ENCODE measurements at regions not wholly inside any gene's neighbourhood (a gene's known extent, or its start where the extent isn't known, plus 50 kb on each side); places are given as distances from the start of the nearest gene placed in this dataset.

- H3K4me3 ChIP-seq (ENCODE audit: low read depth, low read length) = no peak overlapping the region
- no peak for TF ChIP-seq CTCF (conservative IDR thresholded peaks at IDR 0.05; ENCODE audit: low read depth, low read length)
- DNase-seq (ENCODE audit: low read depth) = no peak
These were observed 117.4 kb upstream of the GPRIN3 start for GRCh38 chr4:89425023-89425422.

- H3K4me3 ChIP-seq (ENCODE audit: low read depth, low read length) = no peak overlapping the region
- DNase-seq (ENCODE audit: low read depth) = peak; percentile 31
- TF ChIP-seq CTCF (conservative IDR thresholded peaks at IDR 0.05; ENCODE audit: low read depth, low read length) = no peak
These were observed 114.9 kb upstream of the GPRIN3 start for GRCh38 chr4:89422441-89422990.

GRCh38 chr4:89420507-89420906 is 112.9 kb upstream of the GPRIN3 start:
- peak; percentile 28 for DNase-seq (ENCODE audit: low read depth)
- no peak for TF ChIP-seq CTCF (conservative IDR thresholded peaks at IDR 0.05; ENCODE audit: low read depth, low read length)
- H3K4me3 ChIP-seq (ENCODE audit: low read depth, low read length) = no peak overlapping the region

GRCh38 chr4:89419111-89419695 is 111.6 kb upstream of the GPRIN3 start:
- no peak for TF ChIP-seq CTCF (conservative IDR thresholded peaks at IDR 0.05; ENCODE audit: low read depth, low read length)
- DNase-seq (ENCODE audit: low read depth) = no peak
- no peak overlapping the region for H3K4me3 ChIP-seq (ENCODE audit: low read depth, low read length)

GRCh38 chr4:89416960-89417359 is 109.4 kb upstream of the GPRIN3 start:
- no peak for DNase-seq (ENCODE audit: low read depth)

GRCh38 chr4:89413518-89413917 is 105.9 kb upstream of the GPRIN3 start:
- no peak for DNase-seq (ENCODE audit: low read depth)
- TF ChIP-seq CTCF (conservative IDR thresholded peaks at IDR 0.05; ENCODE audit: low read depth, low read length) = no peak
- no peak overlapping the region for H3K4me3 ChIP-seq (ENCODE audit: low read depth, low read length)

More at GRCh38 chr4:89416960-89417359, 109.4 kb upstream of the GPRIN3 start:
- TF ChIP-seq CTCF (conservative IDR thresholded peaks at IDR 0.05; ENCODE audit: low read depth, low read length) = no peak
- H3K4me3 ChIP-seq (ENCODE audit: low read depth, low read length) = no peak overlapping the region
